ENCODE measurements at regions not wholly inside any gene's neighbourhood (a gene's known extent, or its start where the extent isn't known, plus 50 kb on each side); places are given as distances from the start of the nearest gene placed in this dataset.
"Not testable (repeated sequence)": the region's sequence is repeated elsewhere in the genome, so short reads cannot be mapped to it uniquely, and the experiment has no call there.

- DNase-seq (ENCODE audit: low spot score), result no peak
Observed at GRCh38 chr12:124706363-124706762, 139.0 kb upstream of the NCOR2 start.

GRCh38 chr12:124705545-124706138, 138.2 kb upstream of the NCOR2 start:
- no peak for DNase-seq (ENCODE audit: low spot score)

- peak; percentile 57 for DNase-seq (ENCODE audit: low spot score)
Observed at GRCh38 chr12:124704619-124705018, 137.2 kb upstream of the NCOR2 start.

- no peak for DNase-seq (ENCODE audit: low spot score)
Observed at GRCh38 chr12:124703856-124704255, 136.4 kb upstream of the NCOR2 start.

GRCh38 chr12:124702736-124703135, 135.3 kb upstream of the NCOR2 start:
- DNase-seq (ENCODE audit: low spot score), result no peak

- DNase-seq (ENCODE audit: low spot score), result peak; percentile 68
Observed at GRCh38 chr12:124700810-124701592, 133.6 kb upstream of the NCOR2 start.

GRCh38 chr12:124699909-124700308, 132.5 kb upstream of the NCOR2 start:
- no peak for DNase-seq (ENCODE audit: low spot score)

GRCh38 chr12:124698998-124699305, 131.5 kb upstream of the NCOR2 start:
- no peak for DNase-seq (ENCODE audit: low spot score)

- DNase-seq (ENCODE audit: low spot score), result no peak
Observed at GRCh38 chr12:124698211-124698997, 131.0 kb upstream of the NCOR2 start.

- not testable (repeated sequence) for DNase-seq (ENCODE audit: low spot score)
Observed at GRCh38 chr12:124697722-124698121, 130.3 kb upstream of the NCOR2 start.

- no peak for DNase-seq (ENCODE audit: low spot score)
Observed at GRCh38 chr12:124696693-124697476, 129.5 kb upstream of the NCOR2 start.

GRCh38 chr12:124695861-124696260, 128.4 kb upstream of the NCOR2 start:
- peak; percentile 71 for DNase-seq (ENCODE audit: low spot score)

- DNase-seq (ENCODE audit: low spot score), result no peak
Observed at GRCh38 chr12:124694846-124695497, 127.6 kb upstream of the NCOR2 start.

GRCh38 chr12:124694250-124694649, 126.8 kb upstream of the NCOR2 start:
- DNase-seq (ENCODE audit: low spot score), result no peak

GRCh38 chr12:124693111-124693723, 125.8 kb upstream of the NCOR2 start:
- no peak for DNase-seq (ENCODE audit: low spot score)

- no peak for DNase-seq (ENCODE audit: low spot score)
Observed at GRCh38 chr12:124692443-124692842, 125.0 kb upstream of the NCOR2 start.

- no peak for DNase-seq (ENCODE audit: low spot score)
Observed at GRCh38 chr12:124691429-124691828, 124.0 kb upstream of the NCOR2 start.

- no peak for DNase-seq (ENCODE audit: low spot score)
Observed at GRCh38 chr12:124689631-124690030, 122.2 kb upstream of the NCOR2 start.

- DNase-seq (ENCODE audit: low spot score), result no peak
Observed at GRCh38 chr12:124688356-124688992, 121.1 kb upstream of the NCOR2 start.

GRCh38 chr12:124687917-124688316, 120.5 kb upstream of the NCOR2 start:
- DNase-seq (ENCODE audit: low spot score), result no peak
